T-helper 1 cell treated with Interleukin-12 subunit alpha and Interleukin-12 subunit beta and Interleukin-4 antibody, amounts not matched to agents 30 μg/mL and 1 μg/mL, for 36 hours (primary cell): ENCODE measurements at regions not wholly inside any gene's neighbourhood (a gene's known extent, or its start where the extent isn't known, plus 50 kb on each side); places are given as distances from the start of the nearest gene placed in this dataset.
"Not testable (repeated sequence)": the region's sequence is repeated elsewhere in the genome, so short reads cannot be mapped to it uniquely, and the experiment has no call there.

Source experiments
- H3K27ac Mint-ChIP-seq: one replicate; pipeline ENCODE4 v1.8.0; 2021; ENCODE audit warnings: mild to moderate bottlenecking, mixed read lengths
- H3K27me3 Mint-ChIP-seq: one replicate; pipeline ENCODE4 v1.8.0; 2021; ENCODE audit warnings: low read depth, mixed read lengths
- H3K36me3 Mint-ChIP-seq: one replicate; pipeline ENCODE4 v1.8.0; 2021; ENCODE audit warnings: low read depth, mixed read lengths
- H3K4me1 Mint-ChIP-seq: one replicate; pipeline ENCODE4 v1.8.0; 2021; ENCODE audit warnings: low read depth, mixed read lengths
- H3K4me3 Mint-ChIP-seq: one replicate; pipeline ENCODE4 v1.8.0; 2021; ENCODE audit warnings: mild to moderate bottlenecking, moderate library complexity, mixed read lengths
- H3K9me3 Mint-ChIP-seq: one replicate; pipeline ENCODE4 v1.8.0; 2021; ENCODE audit warnings: mixed read lengths

GRCh38 chr2:85969367-85969766 is 80.6 kb upstream of the ST3GAL5 start:
- H3K9me3 Mint-ChIP-seq, result peaks cover 39% of the 10 kb centered on the region
- H3K4me3 Mint-ChIP-seq, H3K4me1 Mint-ChIP-seq, H3K27ac Mint-ChIP-seq: not testable (repeated sequence)
- H3K27me3 Mint-ChIP-seq, result peaks cover 27% of the 10 kb centered on the region
- H3K36me3 Mint-ChIP-seq, result peaks cover 23% of the 10 kb centered on the region

- Mint-ChIP-seq H3K27ac (peak overlapping the region; percentile 49), H3K4me1 (peaks cover 22% of the 10 kb centered on the region), H3K27me3 (peaks cover 13% of the 10 kb centered on the region), H3K9me3 (peaks cover 34% of the 10 kb centered on the region), H3K36me3 (peaks cover 30% of the 10 kb centered on the region)
- not testable (repeated sequence) for H3K4me3 Mint-ChIP-seq
Observed at GRCh38 chr2:85965770-85966169, 77.0 kb upstream of the ST3GAL5 start.

GRCh38 chr2:85963747-85964418 is 75.1 kb upstream of the ST3GAL5 start:
- H3K4me3 Mint-ChIP-seq, result peak overlapping the region; percentile 14
- peaks cover 28% of the 10 kb centered on the region for H3K36me3 Mint-ChIP-seq
- H3K27me3 Mint-ChIP-seq, result not testable (repeated sequence)
- H3K4me1 Mint-ChIP-seq, result peaks cover 22% of the 10 kb centered on the region
- H3K9me3 Mint-ChIP-seq, result peaks cover 40% of the 10 kb centered on the region
- peak overlapping the region; percentile 49 for H3K27ac Mint-ChIP-seq

GRCh38 chr2:85963068-85963467 is 74.3 kb upstream of the ST3GAL5 start:
- Mint-ChIP-seq H3K4me3 (peak overlapping the region; percentile 44), H3K36me3 (peaks cover 28% of the 10 kb centered on the region), H3K27me3 (peaks cover 10% of the 10 kb centered on the region), H3K4me1 (peaks cover 23% of the 10 kb centered on the region), H3K9me3 (peaks cover 40% of the 10 kb centered on the region), H3K27ac (peak overlapping the region; percentile 47)

GRCh38 chr2:85961754-85962153 is 73.0 kb upstream of the ST3GAL5 start:
- Mint-ChIP-seq H3K27ac (no peak overlapping the region), H3K27me3 (peaks cover 7% of the 10 kb centered on the region), H3K4me1 (peaks cover 28% of the 10 kb centered on the region), H3K4me3 (no peak overlapping the region), H3K9me3 (peaks cover 37% of the 10 kb centered on the region), H3K36me3 (peaks cover 25% of the 10 kb centered on the region)

- Mint-ChIP-seq H3K9me3 (peaks cover 31% of the 10 kb centered on the region), H3K27me3 (peaks cover 3% of the 10 kb centered on the region), H3K4me3 (no peak overlapping the region), H3K27ac (no peak overlapping the region), H3K4me1 (peaks cover 32% of the 10 kb centered on the region), H3K36me3 (peaks cover 20% of the 10 kb centered on the region)
Observed at GRCh38 chr2:85961053-85961452, 72.3 kb upstream of the ST3GAL5 start.

- Mint-ChIP-seq H3K4me1 (peaks cover 30% of the 10 kb centered on the region), H3K27me3 (no peaks in the 10 kb centered on the region), H3K27ac (no peak overlapping the region), H3K4me3 (no peak overlapping the region), H3K36me3 (peaks cover 15% of the 10 kb centered on the region), H3K9me3 (peaks cover 20% of the 10 kb centered on the region)
Observed at GRCh38 chr2:85959826-85960225, 71.0 kb upstream of the ST3GAL5 start.

GRCh38 chr2:85959185-85959584 is 70.4 kb upstream of the ST3GAL5 start:
- Mint-ChIP-seq H3K36me3 (peaks cover 15% of the 10 kb centered on the region), H3K27me3 (no peaks in the 10 kb centered on the region), H3K9me3 (peaks cover 19% of the 10 kb centered on the region), H3K27ac (no peak overlapping the region), H3K4me1 (peaks cover 30% of the 10 kb centered on the region), H3K4me3 (no peak overlapping the region)

- Mint-ChIP-seq H3K4me1 (peaks cover 26% of the 10 kb centered on the region), H3K9me3 (peaks cover 19% of the 10 kb centered on the region), H3K27me3 (no peaks in the 10 kb centered on the region), H3K36me3 (peaks cover 13% of the 10 kb centered on the region), H3K4me3 (no peak overlapping the region), H3K27ac (no peak overlapping the region)
Observed at GRCh38 chr2:85958731-85959130, 69.9 kb upstream of the ST3GAL5 start.

- Mint-ChIP-seq H3K36me3 (peaks cover 2% of the 10 kb centered on the region), H3K27me3 (no peaks in the 10 kb centered on the region), H3K9me3 (peaks cover 13% of the 10 kb centered on the region)
Observed at GRCh38 chr2:85957256-85957655, 68.5 kb upstream of the ST3GAL5 start.

GRCh38 chr2:85956646-85957039 is 67.9 kb upstream of the ST3GAL5 start:
- H3K27ac Mint-ChIP-seq, result no peak overlapping the region
- no peaks in the 10 kb centered on the region for H3K27me3 Mint-ChIP-seq
- H3K36me3 Mint-ChIP-seq, result no peaks in the 10 kb centered on the region
- H3K4me1 Mint-ChIP-seq, result peaks cover 25% of the 10 kb centered on the region
- H3K4me3 Mint-ChIP-seq, result no peak overlapping the region
- peaks cover 9% of the 10 kb centered on the region for H3K9me3 Mint-ChIP-seq

More at GRCh38 chr2:85957256-85957655, 68.5 kb upstream of the ST3GAL5 start:
- H3K4me1 Mint-ChIP-seq, result peaks cover 23% of the 10 kb centered on the region
- no peak overlapping the region for H3K27ac Mint-ChIP-seq
- no peak overlapping the region for H3K4me3 Mint-ChIP-seq

- Mint-ChIP-seq H3K36me3 (no peaks in the 10 kb centered on the region), H3K4me3 (no peak overlapping the region), H3K4me1 (peaks cover 27% of the 10 kb centered on the region), H3K27me3 (no peaks in the 10 kb centered on the region), H3K27ac (no peak overlapping the region), H3K9me3 (peaks cover 3% of the 10 kb centered on the region)
Observed at GRCh38 chr2:85954590-85955458, 66.0 kb upstream of the ST3GAL5 start.

GRCh38 chr2:85954192-85954589 is 65.4 kb upstream of the ST3GAL5 start:
- no peaks in the 10 kb centered on the region for H3K36me3 Mint-ChIP-seq
- H3K4me3 Mint-ChIP-seq, result no peak overlapping the region
- H3K4me1 Mint-ChIP-seq, result peaks cover 27% of the 10 kb centered on the region
- H3K9me3 Mint-ChIP-seq, result no peaks in the 10 kb centered on the region
- no peaks in the 10 kb centered on the region for H3K27me3 Mint-ChIP-seq
- no peak overlapping the region for H3K27ac Mint-ChIP-seq

- no peak overlapping the region for H3K27ac Mint-ChIP-seq
- H3K4me3 Mint-ChIP-seq, result no peak overlapping the region
- H3K4me1 Mint-ChIP-seq, result peaks cover 27% of the 10 kb centered on the region
- peaks cover 1% of the 10 kb centered on the region for H3K9me3 Mint-ChIP-seq
- H3K36me3 Mint-ChIP-seq, result peaks cover under 1% of the 10 kb centered on the region
- H3K27me3 Mint-ChIP-seq, result no peaks in the 10 kb centered on the region
Observed at GRCh38 chr2:85953476-85953875, 64.7 kb upstream of the ST3GAL5 start.

- Mint-ChIP-seq H3K4me1 (peaks cover 24% of the 10 kb centered on the region), H3K9me3 (peaks cover 12% of the 10 kb centered on the region), H3K4me3 (no peak overlapping the region), H3K27ac (no peak overlapping the region), H3K27me3 (peaks cover 5% of the 10 kb centered on the region), H3K36me3 (peaks cover 4% of the 10 kb centered on the region)
Observed at GRCh38 chr2:85952196-85952734, 63.5 kb upstream of the ST3GAL5 start.
